ENCODE measurements at regions not wholly inside any gene's neighbourhood (a gene's known extent, or its start where the extent isn't known, plus 50 kb on each side); places are given as distances from the start of the nearest gene placed in this dataset.

- TF ChIP-seq POLR2A (IDR thresholded peaks at IDR 0.05; ENCODE audit: extremely low read depth, insufficient read length): no peak
- TF ChIP-seq CTCF (IDR thresholded peaks at IDR 0.05; ENCODE audit: low read depth, low read length): no peak
Observed at GRCh38 chr2:34474646-34475045, 875.5 kb upstream of the FAM98A start.
